ENCODE measurements at regions not wholly inside any gene's neighbourhood (a gene's known extent, or its start where the extent isn't known, plus 50 kb on each side); places are given as distances from the start of the nearest gene placed in this dataset.

DNA sequence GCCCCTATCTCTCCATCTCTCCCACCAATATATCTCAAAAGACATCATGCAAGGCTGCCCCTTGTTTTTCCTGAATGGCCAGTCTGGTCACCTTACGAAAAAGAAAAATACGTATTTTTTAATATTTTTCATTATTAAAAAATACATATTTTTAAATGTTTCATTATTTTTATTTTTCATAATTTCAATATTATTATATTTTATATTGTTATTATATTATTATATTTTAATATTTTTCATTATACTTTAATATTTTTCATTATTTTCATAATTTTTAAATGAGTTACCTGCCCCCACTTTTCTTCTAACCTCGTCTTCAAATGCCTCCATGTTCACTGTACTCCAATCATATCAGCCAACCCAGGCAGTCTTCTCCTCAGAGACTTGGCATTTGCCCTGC is 116.0 kb upstream of the ERCC4 start:
- Histone ChIP-seq H3K4me1 (ENCODE audit: insufficient read depth, low read length, severe bottlenecking) (no peaks in the 10 kb centered on the region), H4K20me1 (ENCODE audit: insufficient read depth, low read length) (no peaks in the 10 kb centered on the region), H3F3A (ENCODE audit: insufficient read depth, low read length) (no peaks in the 10 kb centered on the region), H3K9ac (ENCODE audit: low read length) (no peak overlapping the region), H3K79me2 (ENCODE audit: insufficient read depth, low read length) (no peaks in the 10 kb centered on the region), H3K27me3 (ENCODE audit: insufficient read depth, low read length) (no peaks in the 10 kb centered on the region), H3K9me2 (ENCODE audit: low read depth, low read length) (no peaks in the 10 kb centered on the region), H3K4me3 (ENCODE audit: low read depth, low read length, poor library complexity, severe bottlenecking) (no peak overlapping the region), H3K9me3 (ENCODE audit: low read length) (no peaks in the 10 kb centered on the region), H2AFZ (ENCODE audit: low read length) (no peak overlapping the region), H3K4me2 (ENCODE audit: low read length) (no peak overlapping the region), H3K27ac (ENCODE audit: low read depth, low read length, poor library complexity, severe bottlenecking) (no peak overlapping the region), H3K36me3 (ENCODE audit: insufficient read depth, low read length) (no peaks in the 10 kb centered on the region)
- TF ChIP-seq EZH2 (IDR thresholded peaks at IDR 0.05; ENCODE audit: borderline replicate concordance, low read length): no peak
- TF ChIP-seq, protein P1, sequence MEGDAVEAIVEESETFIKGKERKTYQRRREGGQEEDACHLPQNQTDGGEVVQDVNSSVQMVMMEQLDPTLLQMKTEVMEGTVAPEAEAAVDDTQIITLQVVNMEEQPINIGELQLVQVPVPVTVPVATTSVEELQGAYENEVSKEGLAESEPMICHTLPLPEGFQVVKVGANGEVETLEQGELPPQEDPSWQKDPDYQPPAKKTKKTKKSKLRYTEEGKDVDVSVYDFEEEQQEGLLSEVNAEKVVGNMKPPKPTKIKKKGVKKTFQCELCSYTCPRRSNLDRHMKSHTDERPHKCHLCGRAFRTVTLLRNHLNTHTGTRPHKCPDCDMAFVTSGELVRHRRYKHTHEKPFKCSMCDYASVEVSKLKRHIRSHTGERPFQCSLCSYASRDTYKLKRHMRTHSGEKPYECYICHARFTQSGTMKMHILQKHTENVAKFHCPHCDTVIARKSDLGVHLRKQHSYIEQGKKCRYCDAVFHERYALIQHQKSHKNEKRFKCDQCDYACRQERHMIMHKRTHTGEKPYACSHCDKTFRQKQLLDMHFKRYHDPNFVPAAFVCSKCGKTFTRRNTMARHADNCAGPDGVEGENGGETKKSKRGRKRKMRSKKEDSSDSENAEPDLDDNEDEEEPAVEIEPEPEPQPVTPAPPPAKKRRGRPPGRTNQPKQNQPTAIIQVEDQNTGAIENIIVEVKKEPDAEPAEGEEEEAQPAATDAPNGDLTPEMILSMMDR (IDR thresholded peaks at IDR 0.05; ENCODE audit: low read length): no peak

DNA sequence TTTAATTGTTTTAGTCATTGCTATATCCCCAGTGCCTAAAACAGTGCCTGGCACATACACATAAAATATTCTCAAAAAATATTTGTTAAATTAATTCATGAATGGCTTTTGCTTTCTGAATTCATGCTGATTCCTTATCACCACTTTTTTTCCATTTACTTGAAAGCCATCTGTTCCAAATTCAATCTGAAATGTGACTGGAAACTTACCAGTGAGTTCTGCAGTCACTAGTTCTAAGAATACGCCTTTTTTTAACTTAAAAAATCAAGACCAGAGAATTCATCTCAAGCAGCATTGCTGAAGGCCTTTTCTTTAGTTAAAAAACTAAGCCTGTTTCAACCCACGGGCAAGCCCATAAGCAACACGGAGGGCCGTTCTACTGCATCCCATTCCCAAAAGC is 114.0 kb upstream of the ERCC4 start:
- no peaks in the 10 kb centered on the region for H3K4me1 ChIP-seq (ENCODE audit: insufficient read depth, low read length, severe bottlenecking)

DNA sequence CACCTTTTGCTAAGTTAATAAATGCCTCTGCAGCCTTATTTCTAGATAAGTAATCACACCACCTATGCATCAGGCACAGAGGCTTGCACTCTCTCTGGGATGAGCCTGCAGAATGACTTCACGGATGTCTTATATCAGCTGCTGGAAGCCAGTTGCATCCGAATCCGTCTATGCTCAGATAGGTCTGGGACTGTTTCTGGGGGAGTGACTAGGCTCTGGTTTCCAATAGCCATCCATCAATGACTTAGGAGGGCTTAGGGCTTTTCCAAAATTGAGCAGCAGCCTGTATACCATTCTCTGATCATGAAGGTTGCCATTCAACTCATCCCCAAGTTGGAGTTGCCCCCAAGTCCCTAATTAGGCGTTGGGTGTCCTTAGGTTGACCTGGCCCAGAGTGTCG is 113.3 kb upstream of the ERCC4 start:
- Histone ChIP-seq H3K36me3 (ENCODE audit: insufficient read depth, low read length) (no peaks in the 10 kb centered on the region), H4K20me1 (ENCODE audit: insufficient read depth, low read length) (no peaks in the 10 kb centered on the region), H3F3A (ENCODE audit: insufficient read depth, low read length) (no peaks in the 10 kb centered on the region), H3K27ac (ENCODE audit: low read depth, low read length, poor library complexity, severe bottlenecking) (no peak overlapping the region), H3K4me2 (ENCODE audit: low read length) (no peak overlapping the region), H3K9ac (ENCODE audit: low read length) (no peak overlapping the region), H3K9me3 (ENCODE audit: low read length) (no peaks in the 10 kb centered on the region), H3K9me2 (ENCODE audit: low read depth, low read length) (no peaks in the 10 kb centered on the region), H3K79me2 (ENCODE audit: insufficient read depth, low read length) (no peaks in the 10 kb centered on the region), H2AFZ (ENCODE audit: low read length) (no peak overlapping the region), H3K4me3 (ENCODE audit: low read depth, low read length, poor library complexity, severe bottlenecking) (no peak overlapping the region), H3K27me3 (ENCODE audit: insufficient read depth, low read length) (no peaks in the 10 kb centered on the region), H3K4me1 (ENCODE audit: insufficient read depth, low read length, severe bottlenecking) (no peaks in the 10 kb centered on the region)
- TF ChIP-seq, protein P1 (IDR thresholded peaks at IDR 0.05; ENCODE audit: low read length): no peak
- no peak for TF ChIP-seq EZH2 (IDR thresholded peaks at IDR 0.05; ENCODE audit: borderline replicate concordance, low read length)

More for the DNA sequence above, 114.0 kb upstream of the ERCC4 start:
- no peak for TF ChIP-seq EZH2 (IDR thresholded peaks at IDR 0.05; ENCODE audit: borderline replicate concordance, low read length)
- TF ChIP-seq, protein P1 (IDR thresholded peaks at IDR 0.05; ENCODE audit: low read length): no peak
- Histone ChIP-seq H3K79me2 (ENCODE audit: insufficient read depth, low read length) (no peaks in the 10 kb centered on the region), H4K20me1 (ENCODE audit: insufficient read depth, low read length) (no peaks in the 10 kb centered on the region), H3K9me2 (ENCODE audit: low read depth, low read length) (no peaks in the 10 kb centered on the region), H3K36me3 (ENCODE audit: insufficient read depth, low read length) (no peaks in the 10 kb centered on the region), H3K27ac (ENCODE audit: low read depth, low read length, poor library complexity, severe bottlenecking) (no peak overlapping the region), H3K27me3 (ENCODE audit: insufficient read depth, low read length) (no peaks in the 10 kb centered on the region), H3F3A (ENCODE audit: insufficient read depth, low read length) (no peaks in the 10 kb centered on the region), H3K9me3 (ENCODE audit: low read length) (no peaks in the 10 kb centered on the region), H2AFZ (ENCODE audit: low read length) (no peak overlapping the region), H3K4me2 (ENCODE audit: low read length) (no peak overlapping the region), H3K9ac (ENCODE audit: low read length) (no peak overlapping the region), H3K4me3 (ENCODE audit: low read depth, low read length, poor library complexity, severe bottlenecking) (no peak overlapping the region)
